NT2/D1 (cell line): ENCODE measurements at regions not wholly inside any gene's neighbourhood (a gene's known extent, or its start where the extent isn't known, plus 50 kb on each side); places are given as distances from the start of the nearest gene placed in this dataset.

Source experiments
- YY1 ChIP-seq: IDR thresholded peaks from 2 replicates; pipeline ENCODE4 v1.6.1; 2011; ENCODE audit not compliant: insufficient read length, insufficient read depth
- ZNF274 ChIP-seq: IDR thresholded peaks from 2 replicates; pipeline ENCODE4 v1.6.1; 2011; ENCODE audit warnings: mild to moderate bottlenecking, low read depth, low read length

DNA sequence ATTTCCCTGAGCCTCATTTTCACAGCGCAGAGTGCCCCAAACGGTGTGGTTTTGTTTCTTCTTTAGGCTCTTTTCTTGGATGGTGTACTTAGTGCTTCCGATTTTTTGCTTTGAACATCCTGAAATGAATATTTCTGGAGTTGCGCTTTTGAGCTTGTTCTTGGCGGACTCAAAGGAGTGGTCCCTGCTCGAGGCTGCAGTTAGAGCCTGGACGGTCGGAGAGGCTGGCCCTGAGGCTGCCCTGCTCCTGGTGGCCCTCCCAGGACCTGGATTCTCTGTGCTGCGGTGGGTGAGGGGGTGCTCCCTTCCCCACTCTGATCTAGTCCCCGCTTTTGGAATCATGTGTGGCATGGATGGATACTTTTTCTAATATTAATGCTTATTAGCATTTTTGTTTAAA, 291.8 kb upstream of the IRX4 start:
- TF ChIP-seq YY1 (no peak), ZNF274 (no peak)
